Kidney (tissue), 13 donors: ENCODE measurements at regions not wholly inside any gene's neighbourhood (a gene's known extent, or its start where the extent isn't known, plus 50 kb on each side); places are given as distances from the start of the nearest gene placed in this dataset.
A peak's percentile ranks its signal among the peaks of the same experiment; 100 is the strongest.

Experiments
- DNase-seq, 5 donors: peaks; one replicate each; pipeline ENCODE4 v3.0.0-alpha.2; 2013 to 2020
- FAIRE-seq: peaks from 2 replicates; lab custom pipeline; 2012; peaks lifted over from hg19 to GRCh38; lab: Jason Lieb, UNC
- H3K27ac ChIP-seq, 2 donors: one replicate each; pipeline ENCODE4 v1.7.0; 2013; ENCODE audit warnings: low read depth in 2 of 2, low read length in 2 of 2, inconsistent platforms in 1 of 2
- H3K27me3 ChIP-seq: one replicate; pipeline ENCODE4 v1.7.1; 2013; ENCODE audit warnings: low read length, inconsistent platforms; ENCODE audit not compliant: control insufficient read depth, insufficient read depth
- H3K36me3 ChIP-seq, 3 donors: one replicate each; pipeline versions ENCODE4 v1.7.0 to v1.7.1; 2013; ENCODE audit warnings: low read length in 3 of 3, control low read depth in 1 of 3, inconsistent platforms in 1 of 3; ENCODE audit not compliant: insufficient read depth in 3 of 3, control insufficient read depth in 2 of 3
- H3K4me1 ChIP-seq, 3 donors: one replicate each; pipeline versions ENCODE4 v1.7.0 to v1.7.1; 2013; ENCODE audit warnings: low read length in 3 of 3, inconsistent platforms in 1 of 3, low read depth in 1 of 3; ENCODE audit not compliant: control insufficient read depth in 2 of 3, insufficient read depth in 2 of 3
- H3K4me3 ChIP-seq, 3 donors: one replicate each; pipeline versions ENCODE4 v1.7.0 to v1.8.1; 2013; ENCODE audit warnings: low read length in 3 of 3, control low read depth in 1 of 3, inconsistent platforms in 1 of 3
- H3K9ac ChIP-seq, 3 donors: one replicate each; pipeline versions ENCODE4 v1.7.0 to v1.7.1; 2013; ENCODE audit warnings: low read length in 3 of 3, control low read depth in 1 of 3, inconsistent platforms in 1 of 3
- H3K9me3 ChIP-seq, 3 donors: one replicate each; pipeline versions ENCODE4 v1.7.0 to v1.7.1; 2013; ENCODE audit warnings: low read length in 3 of 3, control low read depth in 1 of 3, inconsistent platforms in 1 of 3; ENCODE audit not compliant: control insufficient read depth in 2 of 3, insufficient read depth in 1 of 3
- CTCF ChIP-seq: IDR thresholded peaks from 3 replicates; pipeline ENCODE4 v1.5.1; 2012; ENCODE audit warnings: mild to moderate bottlenecking, moderate library complexity, borderline replicate concordance; ENCODE audit not compliant: insufficient read depth; ENCODE audit errors: extremely low read depth
- intact Hi-C: fragments of 100-400 bp; cut with DNase I; formaldehyde crosslinking; loops from one replicate; pipeline ENCODE4 v1.11.1; 2022
- donor health status: control.
- donor health status: control.
- donor health status: control.
- donor health status: control.
- donor health status: control.
- donor health status: DM: yes; HTN: yes; CAD: no.
- donor health status: Normal renal cell carcinoma (clear cell type).

GRCh38 chr10:131677671-131678070 lies 223.1 kb upstream of the PPP2R2D start:
- intact Hi-C loops = no loop called here
- Histone ChIP-seq H3K9ac (no peak overlapping the region), H3K4me1 (no peaks in the 10 kb centered on the region), H3K27ac (no peak overlapping the region), H3K36me3 (no peaks in the 10 kb centered on the region), H3K9me3 (peaks cover 0 to 5% (median 0%) of the 10 kb centered on the region in 3 donors), H3K4me3 (no peak overlapping the region), H3K27me3 (no peaks in the 10 kb centered on the region)
- no peak for TF ChIP-seq CTCF
- FAIRE-seq (no peak), DNase-seq (peak in 1 of 5 donors; percentile 32)

GRCh38 chr10:131678171-131678570 lies 222.6 kb upstream of the PPP2R2D start:
- FAIRE-seq (no peak), DNase-seq (peak in 1 of 5 donors; percentile 45)
- intact Hi-C loops = no loop called here
- H3K9me3 ChIP-seq = peaks cover 0 to 5% (median 0%) of the 10 kb centered on the region in 3 donors
- no peaks in the 10 kb centered on the region for H3K27me3 ChIP-seq
- H3K4me3 ChIP-seq = no peak overlapping the region
- no peaks in the 10 kb centered on the region for H3K4me1 ChIP-seq
- no peak overlapping the region for H3K9ac ChIP-seq
- H3K36me3 ChIP-seq = no peaks in the 10 kb centered on the region
- no peak for TF ChIP-seq CTCF
- H3K27ac ChIP-seq = no peak overlapping the region

- TF ChIP-seq CTCF = no peak
- Histone ChIP-seq H3K27me3 (no peaks in the 10 kb centered on the region), H3K36me3 (no peaks in the 10 kb centered on the region), H3K9ac (no peak overlapping the region), H3K9me3 (peaks cover 0 to 4% (median 0%) of the 10 kb centered on the region in 3 donors), H3K27ac (no peak overlapping the region), H3K4me3 (no peak overlapping the region), H3K4me1 (no peaks in the 10 kb centered on the region)
- peak in 1 of 5 donors; percentile 42 for DNase-seq
- no peak for FAIRE-seq
- intact Hi-C loops = no loop called here
Measured at GRCh38 chr10:131678613-131679012, 222.2 kb upstream of the PPP2R2D start.

GRCh38 chr10:131679926-131680325 lies 220.9 kb upstream of the PPP2R2D start:
- intact Hi-C loops = no loop called here
- DNase-seq = no peak
- no peak for FAIRE-seq
- H3K36me3 ChIP-seq = no peaks in the 10 kb centered on the region
- H3K27me3 ChIP-seq = no peaks in the 10 kb centered on the region
- no peak overlapping the region for H3K27ac ChIP-seq
- H3K4me1 ChIP-seq = no peaks in the 10 kb centered on the region
- no peak overlapping the region for H3K4me3 ChIP-seq
- no peaks in the 10 kb centered on the region for H3K9me3 ChIP-seq
- TF ChIP-seq CTCF = no peak
- no peak overlapping the region for H3K9ac ChIP-seq
